Omental fat pad (tissue), 3 donors: ENCODE measurements at regions not wholly inside any gene's neighbourhood (a gene's known extent, or its start where the extent isn't known, plus 50 kb on each side); places are given as distances from the start of the nearest gene placed in this dataset.
A peak's percentile ranks its signal among the peaks of the same experiment; 100 is the strongest.

Source experiments
- ATAC-seq: fragments of 150-250 bp; one replicate; pipeline ENCODE4 v1.9.1; 2016; ENCODE audit warnings: mild to moderate bottlenecking, moderate library complexity; ENCODE audit not compliant: low FRiP score
- DNase-seq: peaks from one replicate; pipeline ENCODE4 v3.0.0-alpha.2; 2019; ENCODE audit warnings: low spot score
- TF ChIP-seq, protein P1 (sequence below), 3 donors: fragments of 450-650 bp; IDR thresholded peaks; one replicate each; pipeline ENCODE4 v1.5.1; 2016 to 2017; ENCODE audit warnings: antibody characterized with exemption in 3 of 3, mild to moderate bottlenecking in 3 of 3, moderate library complexity in 2 of 3

DNA sequence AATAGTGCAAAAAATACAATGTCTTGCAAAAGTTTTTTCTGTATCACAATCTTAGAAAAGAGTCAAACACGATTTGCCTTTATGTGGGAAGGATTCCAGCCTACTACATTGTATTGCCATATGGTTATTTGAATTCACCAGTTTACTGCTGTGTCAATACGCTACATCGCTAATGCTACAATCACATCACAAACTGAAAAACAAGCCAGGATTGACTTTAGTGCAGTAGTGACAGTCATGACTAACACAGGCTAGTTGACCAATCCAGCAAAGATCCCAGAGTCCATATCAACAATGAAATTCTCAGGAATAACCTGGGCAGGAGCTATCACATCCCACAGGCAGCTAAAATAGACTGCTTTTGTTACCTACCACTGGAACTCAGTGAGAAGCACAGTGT is 67.0 kb downstream of the IL12A start:
- ATAC-seq, result no peak
- no peak for DNase-seq
- TF ChIP-seq, protein P1, sequence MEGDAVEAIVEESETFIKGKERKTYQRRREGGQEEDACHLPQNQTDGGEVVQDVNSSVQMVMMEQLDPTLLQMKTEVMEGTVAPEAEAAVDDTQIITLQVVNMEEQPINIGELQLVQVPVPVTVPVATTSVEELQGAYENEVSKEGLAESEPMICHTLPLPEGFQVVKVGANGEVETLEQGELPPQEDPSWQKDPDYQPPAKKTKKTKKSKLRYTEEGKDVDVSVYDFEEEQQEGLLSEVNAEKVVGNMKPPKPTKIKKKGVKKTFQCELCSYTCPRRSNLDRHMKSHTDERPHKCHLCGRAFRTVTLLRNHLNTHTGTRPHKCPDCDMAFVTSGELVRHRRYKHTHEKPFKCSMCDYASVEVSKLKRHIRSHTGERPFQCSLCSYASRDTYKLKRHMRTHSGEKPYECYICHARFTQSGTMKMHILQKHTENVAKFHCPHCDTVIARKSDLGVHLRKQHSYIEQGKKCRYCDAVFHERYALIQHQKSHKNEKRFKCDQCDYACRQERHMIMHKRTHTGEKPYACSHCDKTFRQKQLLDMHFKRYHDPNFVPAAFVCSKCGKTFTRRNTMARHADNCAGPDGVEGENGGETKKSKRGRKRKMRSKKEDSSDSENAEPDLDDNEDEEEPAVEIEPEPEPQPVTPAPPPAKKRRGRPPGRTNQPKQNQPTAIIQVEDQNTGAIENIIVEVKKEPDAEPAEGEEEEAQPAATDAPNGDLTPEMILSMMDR (IDR thresholded peaks at IDR 0.05), result no peak

- TF ChIP-seq, protein P1 (IDR thresholded peaks at IDR 0.05), result no peak
- ATAC-seq (no peak), DNase-seq (no peak)
Measured at GRCh38 chr3:160057331-160057730, 68.7 kb downstream of the IL12A start.

DNA sequence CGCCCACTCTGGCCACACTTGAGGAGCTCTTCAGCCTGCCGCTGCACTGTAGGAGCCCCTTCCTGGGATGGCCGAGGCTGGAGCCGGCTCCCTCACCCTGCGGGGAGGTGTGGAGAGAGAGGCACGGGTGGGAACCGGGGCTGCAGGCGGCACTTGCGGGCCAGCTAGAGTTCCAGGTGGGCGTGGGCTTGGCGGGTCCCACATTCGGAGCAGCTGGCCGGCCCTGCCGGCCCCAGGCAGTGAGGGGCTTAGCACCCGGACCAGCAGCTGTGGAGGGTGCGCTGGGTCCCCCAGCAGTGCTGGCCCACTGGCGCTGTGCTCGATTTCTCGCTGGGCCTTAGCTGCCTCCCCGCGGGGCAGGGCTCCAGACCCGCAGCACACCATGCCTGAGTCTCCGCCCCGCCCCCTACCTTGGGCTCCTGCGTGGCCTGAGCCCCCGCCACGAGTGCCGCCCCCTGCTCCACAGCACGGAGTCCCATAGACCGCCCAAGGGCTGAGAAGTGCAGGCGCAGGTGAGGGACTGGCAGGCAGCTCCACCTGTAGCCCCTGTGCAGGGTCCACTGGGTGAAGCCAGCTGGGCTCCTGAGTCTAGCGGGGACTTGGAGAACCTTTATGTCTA is 71.9 kb downstream of the IL12A start:
- ATAC-seq, result no peak
- TF ChIP-seq, protein P1 (IDR thresholded peaks at IDR 0.05), result no peak
- DNase-seq, result no peak

- TF ChIP-seq, protein P1 (IDR thresholded peaks at IDR 0.05), result no peak
- ATAC-seq, result no peak
Measured at GRCh38 chr3:160061525-160061924, 72.9 kb downstream of the IL12A start.

GRCh38 chr3:160065282-160065681 is 76.6 kb downstream of the IL12A start:
- TF ChIP-seq, protein P1 (IDR thresholded peaks at IDR 0.05), result no peak
- ATAC-seq (no peak), DNase-seq (no peak)

More at GRCh38 chr3:160061525-160061924, 72.9 kb downstream of the IL12A start:
- no peak for DNase-seq

DNA sequence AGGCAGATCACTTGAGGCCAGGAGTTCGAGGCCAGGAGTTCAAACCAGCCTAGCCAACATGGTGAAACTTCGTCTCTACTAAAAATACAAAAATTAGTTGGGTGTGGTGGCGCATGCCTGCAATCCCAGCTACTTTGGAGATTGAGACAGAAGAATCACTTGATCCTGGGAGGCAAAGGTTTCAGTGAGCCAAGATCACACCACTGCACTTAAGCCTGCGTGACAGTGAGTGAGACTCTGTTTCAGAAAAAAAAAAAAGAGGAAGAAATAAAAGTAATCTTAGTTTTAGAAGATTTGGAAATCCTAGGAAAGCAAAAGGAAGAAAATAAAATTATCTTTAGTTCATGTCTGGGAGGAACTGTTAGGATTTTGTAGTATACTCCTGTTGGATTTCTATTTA is 77.2 kb downstream of the IL12A start:
- TF ChIP-seq, protein P1 (IDR thresholded peaks at IDR 0.05), result no peak
- ATAC-seq, result no peak

DNA sequence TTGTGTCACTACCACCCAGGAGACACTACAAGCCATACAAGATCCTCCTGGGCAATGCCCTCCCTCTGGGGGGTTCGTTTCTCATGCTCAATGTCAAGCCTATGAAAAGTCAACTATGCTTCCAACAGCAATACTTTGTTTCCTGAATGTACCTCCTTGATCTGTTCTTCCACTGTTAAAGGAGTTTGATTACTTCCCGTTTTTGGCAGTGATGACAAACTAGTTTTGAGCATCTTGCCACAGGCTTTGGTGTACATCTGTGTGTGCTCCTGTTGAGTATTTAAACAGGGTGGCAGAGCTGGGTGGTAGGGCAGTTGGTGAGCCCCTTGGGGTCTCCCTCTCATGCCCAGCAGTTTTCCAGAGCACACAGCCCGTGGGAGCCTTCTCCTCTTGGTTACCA is 81.4 kb downstream of the IL12A start:
- TF ChIP-seq, protein P1 (IDR thresholded peaks at IDR 0.05), result no peak
- DNase-seq, result no peak
- peak; percentile 32 for ATAC-seq

More for the DNA sequence above, 77.2 kb downstream of the IL12A start:
- DNase-seq, result no peak
